ENCODE measurements at regions not wholly inside any gene's neighbourhood (a gene's known extent, or its start where the extent isn't known, plus 50 kb on each side); places are given as distances from the start of the nearest gene placed in this dataset.
"Not testable (repeated sequence)": the region's sequence is repeated elsewhere in the genome, so short reads cannot be mapped to it uniquely, and the experiment has no call there.

GRCh38 chr18:10607332-10608248, 81.8 kb downstream of the NAPG start:
- not testable (repeated sequence) for TF ChIP-seq CTCF (IDR thresholded peaks at IDR 0.05); SMAD4 (CRISPR knock-in tag; IDR thresholded peaks at IDR 0.05); GABPB1 (CRISPR knock-in tag; IDR thresholded peaks at IDR 0.05); MAX (CRISPR knock-in tag; IDR thresholded peaks at IDR 0.05); ATF3 (CRISPR knock-in tag; conservative IDR thresholded peaks at IDR 0.05); FOXJ3 (CRISPR knock-in tag; IDR thresholded peaks at IDR 0.05; ENCODE audit: borderline replicate concordance); E2F4 (CRISPR knock-in tag; IDR thresholded peaks at IDR 0.05; ENCODE audit: borderline replicate concordance, low read depth); E2F1 (CRISPR knock-in tag; IDR thresholded peaks at IDR 0.05); USF2 (CRISPR knock-in tag; IDR thresholded peaks at IDR 0.05); ATF1 (CRISPR knock-in tag; IDR thresholded peaks at IDR 0.05); NR2C2 (CRISPR knock-in tag; IDR thresholded peaks at IDR 0.05); ZNF416 (CRISPR knock-in tag; IDR thresholded peaks at IDR 0.05)

All from WTC11 (cell line).